ENCODE measurements at regions not wholly inside any gene's neighbourhood (a gene's known extent, or its start where the extent isn't known, plus 50 kb on each side); places are given as distances from the start of the nearest gene placed in this dataset.
"Not testable (repeated sequence)": the region's sequence is repeated elsewhere in the genome, so short reads cannot be mapped to it uniquely, and the experiment has no call there.

DNA sequence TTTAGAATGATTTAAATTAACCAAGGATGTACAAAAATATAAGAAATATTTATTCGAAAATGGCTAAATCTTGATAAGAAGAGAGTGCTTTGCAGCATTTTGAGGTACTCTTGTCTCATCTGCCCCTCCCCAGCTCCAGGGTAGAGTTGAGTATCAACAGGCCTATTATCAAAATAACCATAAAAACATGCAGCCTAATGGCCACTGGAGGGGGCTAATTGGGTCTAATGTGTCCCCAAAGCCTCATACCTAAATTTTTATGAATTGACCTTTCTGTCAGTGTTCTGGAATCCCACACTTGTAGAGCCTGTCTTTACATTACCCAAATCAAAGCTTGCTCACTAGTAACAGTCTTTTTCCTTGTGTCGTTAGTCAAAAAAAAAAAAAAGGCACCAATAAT, 544.9 kb upstream of the CPXCR1 start:
- Mint-ChIP-seq H3K36me3 (ENCODE audit: low read depth) (no peaks in the 10 kb centered on the region), H3K27me3 (ENCODE audit: low read depth, poor library complexity) (no peaks in the 10 kb centered on the region), H3K4me3 (no peak overlapping the region), H3K4me1 (no peaks in the 10 kb centered on the region), H3K27ac (no peak overlapping the region), H3K9me3 (no peaks in the 10 kb centered on the region)
- DNase-seq = no peak
- TF ChIP-seq, protein P1, sequence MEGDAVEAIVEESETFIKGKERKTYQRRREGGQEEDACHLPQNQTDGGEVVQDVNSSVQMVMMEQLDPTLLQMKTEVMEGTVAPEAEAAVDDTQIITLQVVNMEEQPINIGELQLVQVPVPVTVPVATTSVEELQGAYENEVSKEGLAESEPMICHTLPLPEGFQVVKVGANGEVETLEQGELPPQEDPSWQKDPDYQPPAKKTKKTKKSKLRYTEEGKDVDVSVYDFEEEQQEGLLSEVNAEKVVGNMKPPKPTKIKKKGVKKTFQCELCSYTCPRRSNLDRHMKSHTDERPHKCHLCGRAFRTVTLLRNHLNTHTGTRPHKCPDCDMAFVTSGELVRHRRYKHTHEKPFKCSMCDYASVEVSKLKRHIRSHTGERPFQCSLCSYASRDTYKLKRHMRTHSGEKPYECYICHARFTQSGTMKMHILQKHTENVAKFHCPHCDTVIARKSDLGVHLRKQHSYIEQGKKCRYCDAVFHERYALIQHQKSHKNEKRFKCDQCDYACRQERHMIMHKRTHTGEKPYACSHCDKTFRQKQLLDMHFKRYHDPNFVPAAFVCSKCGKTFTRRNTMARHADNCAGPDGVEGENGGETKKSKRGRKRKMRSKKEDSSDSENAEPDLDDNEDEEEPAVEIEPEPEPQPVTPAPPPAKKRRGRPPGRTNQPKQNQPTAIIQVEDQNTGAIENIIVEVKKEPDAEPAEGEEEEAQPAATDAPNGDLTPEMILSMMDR (IDR thresholded peaks at IDR 0.05) = no peak

DNA sequence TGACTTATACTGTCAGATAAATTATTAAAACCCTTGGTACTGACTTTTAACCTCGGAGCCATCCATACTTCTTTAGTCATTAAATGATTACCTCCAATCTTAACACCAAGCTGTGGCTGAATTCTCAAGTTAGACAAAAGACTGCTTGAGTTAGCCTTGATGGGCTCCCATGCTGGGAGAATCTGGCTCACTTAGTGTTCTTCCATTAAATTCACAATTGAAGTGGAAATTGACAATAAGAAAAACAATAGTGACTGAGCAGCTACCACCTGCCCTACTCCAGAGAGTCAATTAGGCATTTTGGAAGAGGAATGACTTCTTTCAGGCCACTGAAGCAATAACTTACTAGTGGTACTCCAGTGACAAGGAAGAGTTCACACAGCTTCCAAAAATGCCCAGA, 503.0 kb upstream of the CPXCR1 start:
- H3K27ac Mint-ChIP-seq = no peak overlapping the region
- no peaks in the 10 kb centered on the region for H3K9me3 Mint-ChIP-seq
- H3K36me3 Mint-ChIP-seq (ENCODE audit: low read depth) = no peaks in the 10 kb centered on the region
- TF ChIP-seq, protein P1 (IDR thresholded peaks at IDR 0.05) = no peak
- H3K4me3 Mint-ChIP-seq = no peak overlapping the region
- H3K27me3 Mint-ChIP-seq (ENCODE audit: low read depth, poor library complexity) = no peaks in the 10 kb centered on the region
- no peak for DNase-seq
- H3K4me1 Mint-ChIP-seq = no peaks in the 10 kb centered on the region

DNA sequence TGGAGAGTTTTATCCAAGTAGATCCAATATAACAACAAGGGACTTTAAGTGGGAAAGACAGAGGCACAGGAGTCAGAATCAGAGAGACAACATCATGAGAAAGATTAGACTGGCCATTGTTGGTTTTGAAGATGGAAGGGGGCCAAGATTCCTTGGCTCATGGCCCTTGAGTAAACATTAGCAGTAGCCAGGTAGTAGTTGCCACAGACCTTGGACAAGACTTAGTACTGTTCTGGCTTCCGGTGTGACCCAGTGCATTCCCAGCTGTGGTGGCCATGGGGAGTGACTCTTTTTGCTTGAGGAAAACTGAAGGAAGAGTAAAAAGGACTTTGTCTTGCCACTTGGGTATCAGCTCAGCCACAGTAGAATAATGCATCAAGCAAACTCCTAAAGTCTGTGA, 462.2 kb upstream of the CPXCR1 start:
- Mint-ChIP-seq H3K36me3 (ENCODE audit: low read depth) (no peaks in the 10 kb centered on the region), H3K27me3 (ENCODE audit: low read depth, poor library complexity) (no peaks in the 10 kb centered on the region), H3K27ac (no peak overlapping the region), H3K9me3 (peaks cover 11% of the 10 kb centered on the region), H3K4me1 (no peaks in the 10 kb centered on the region), H3K4me3 (no peak overlapping the region)
- TF ChIP-seq, protein P1 (IDR thresholded peaks at IDR 0.05) = no peak
- no peak for DNase-seq

DNA sequence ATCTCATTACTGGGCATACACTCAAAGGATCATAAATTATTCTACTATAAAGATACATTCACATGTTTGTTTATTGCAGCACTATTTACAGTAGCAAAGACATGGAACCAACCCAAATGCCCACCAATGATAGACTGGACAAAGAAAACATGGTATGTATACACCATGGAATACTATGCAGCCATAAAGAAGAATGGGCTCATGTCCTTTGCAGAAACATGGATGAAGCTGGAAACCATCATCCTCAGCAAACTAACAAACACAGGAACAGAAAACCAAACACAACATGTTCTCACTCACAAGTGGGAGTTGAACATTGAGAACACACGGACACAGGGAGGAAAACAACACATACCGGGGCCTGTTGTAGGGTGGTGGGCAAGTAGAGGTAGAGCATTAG, 433.1 kb upstream of the CPXCR1 start:
- H3K4me1 Mint-ChIP-seq; H3K36me3 Mint-ChIP-seq (ENCODE audit: low read depth); H3K27me3 Mint-ChIP-seq (ENCODE audit: low read depth, poor library complexity); H3K27ac Mint-ChIP-seq; H3K4me3 Mint-ChIP-seq; DNase-seq: not testable (repeated sequence)
- H3K9me3 Mint-ChIP-seq = peaks cover 13% of the 10 kb centered on the region

DNA sequence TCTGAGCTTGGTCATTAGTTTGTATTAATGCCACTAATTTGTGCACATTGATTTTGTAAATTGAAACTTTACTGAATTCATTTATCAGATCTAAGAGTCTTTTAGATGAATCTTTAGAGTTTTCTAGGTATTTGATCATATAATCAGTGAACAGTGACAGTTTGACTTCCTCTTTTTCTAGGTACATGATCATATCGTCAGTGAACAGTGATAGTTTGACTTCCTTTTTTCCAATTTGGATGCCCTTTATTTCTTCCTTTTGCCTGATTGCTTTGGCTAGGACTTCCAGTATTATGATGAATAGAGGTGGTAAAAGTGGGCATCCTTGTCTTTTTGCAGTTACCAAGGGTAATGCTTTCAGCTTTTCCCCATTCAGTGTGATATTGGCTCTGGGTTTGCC, 421.4 kb upstream of the CPXCR1 start:
- no peak overlapping the region for H3K4me3 Mint-ChIP-seq
- no peaks in the 10 kb centered on the region for H3K36me3 Mint-ChIP-seq (ENCODE audit: low read depth)
- H3K27ac Mint-ChIP-seq = no peak overlapping the region
- no peaks in the 10 kb centered on the region for H3K27me3 Mint-ChIP-seq (ENCODE audit: low read depth, poor library complexity)
- no peaks in the 10 kb centered on the region for H3K4me1 Mint-ChIP-seq
- TF ChIP-seq, protein P1 (IDR thresholded peaks at IDR 0.05) = no peak
- peaks cover 10% of the 10 kb centered on the region for H3K9me3 Mint-ChIP-seq
- DNase-seq = no peak

DNA sequence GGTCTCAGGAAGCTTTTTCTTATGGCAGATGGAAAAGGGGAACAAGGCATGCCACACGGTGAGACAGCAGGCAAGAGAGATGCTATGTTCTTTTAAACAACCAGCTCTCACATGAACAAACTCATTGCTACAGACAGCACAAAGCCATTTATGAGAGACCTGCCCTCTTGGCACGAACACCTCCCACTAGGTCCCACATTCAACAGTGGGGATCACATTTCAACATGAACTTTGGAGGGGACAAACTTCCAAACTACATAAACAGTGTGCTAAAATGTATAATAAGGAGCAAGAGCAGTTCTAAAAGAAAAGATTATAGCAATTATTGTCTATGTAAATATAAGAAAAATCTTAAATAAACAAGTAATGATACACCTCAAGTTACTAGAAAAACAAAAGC, 391.8 kb upstream of the CPXCR1 start:
- Mint-ChIP-seq H3K9me3 (peaks cover 43% of the 10 kb centered on the region), H3K27ac (peak overlapping the region; percentile 90), H3K4me3 (no peak overlapping the region)

More for the DNA sequence above, 391.8 kb upstream of the CPXCR1 start:
- TF ChIP-seq, protein P1 (IDR thresholded peaks at IDR 0.05) = no peak
- peaks cover 8% of the 10 kb centered on the region for H3K36me3 Mint-ChIP-seq (ENCODE audit: low read depth)
- no peaks in the 10 kb centered on the region for H3K27me3 Mint-ChIP-seq (ENCODE audit: low read depth, poor library complexity)
- H3K4me1 Mint-ChIP-seq = peaks cover 33% of the 10 kb centered on the region
- DNase-seq = no peak
